Upper lobe of left lung (tissue), 6 donors: ENCODE measurements at regions not wholly inside any gene's neighbourhood (a gene's known extent, or its start where the extent isn't known, plus 50 kb on each side); places are given as distances from the start of the nearest gene placed in this dataset.
A peak's percentile ranks its signal among the peaks of the same experiment; 100 is the strongest.

ENCODE experiments used
- ATAC-seq, 2 donors: fragments of 200-7000 bp; cut with Tn5 transposase; one replicate each; pipeline ENCODE4 v1.9.1; 2022; ENCODE audit warnings: mild to moderate bottlenecking in 2 of 2, moderate library complexity in 2 of 2; ENCODE audit not compliant: low FRiP score in 2 of 2
- DNase-seq, 2 donors: peaks; one replicate each; pipeline ENCODE4 v3.0.0-alpha.2; 2019 to 2020
- H3K27ac ChIP-seq, 4 donors: fragments of 200-600 bp; sonication (generic); one replicate each; pipeline ENCODE4 v1.5.1; 2016 to 2019
- H3K27me3 ChIP-seq, 4 donors: fragments of 200-600 bp; sonication (generic); one replicate each; pipeline ENCODE4 v1.5.1; 2017 to 2019
- H3K36me3 ChIP-seq, 4 donors: fragments of 200-600 bp; sonication (generic); one replicate each; pipeline ENCODE4 v1.5.1; 2016 to 2019
- H3K4me1 ChIP-seq, 4 donors: fragments of 200-600 bp; sonication (generic); one replicate each; pipeline ENCODE4 v1.5.1; 2018 to 2019
- H3K4me3 ChIP-seq, 4 donors: fragments of 200-600 bp; sonication (generic); one replicate each; pipeline ENCODE4 v1.5.1; 2017 to 2019; ENCODE audit warnings: mild to moderate bottlenecking in 2 of 4, moderate library complexity in 1 of 4
- H3K9me3 ChIP-seq, 4 donors: fragments of 200-600 bp; sonication (generic); one replicate each; pipeline ENCODE4 v1.5.1; 2018 to 2019
- EP300 ChIP-seq, 4 donors: sonication (generic); formaldehyde crosslinking; IDR thresholded peaks; one replicate each; pipeline ENCODE4 v1.5.1; 2017; ENCODE audit warnings: antibody characterized with exemption in 4 of 4, control low read depth in 2 of 4
- POLR2A ChIP-seq, 4 donors: fragments of 450-650 bp; IDR thresholded peaks; one replicate each; pipeline ENCODE4 v1.5.1; 2016 to 2017; ENCODE audit warnings: antibody characterized with exemption in 4 of 4, mild to moderate bottlenecking in 2 of 4
- POLR2AphosphoS5 ChIP-seq, 2 donors: sonication (generic); formaldehyde crosslinking; IDR thresholded peaks; one replicate each; pipeline ENCODE4 v1.5.1; 2017; ENCODE audit warnings: antibody characterized with exemption in 2 of 2
- WGBS, 2 donors: methylation state at CpG; one replicate each; pipeline ENCODE4 v1.1.5; 2017 to 2018; 5-methylcytosine and 5-hydroxymethylcytosine counted together
- TF ChIP-seq, protein P1 (sequence below), 6 experiments: fragments of 450-650 bp in 4 of 6; fragments of 200-600 bp in 2 of 6; sonication (generic) in 2 of 6; IDR thresholded peaks; one replicate each; pipeline ENCODE4 v1.5.1; 2016 to 2019; ENCODE audit warnings: antibody characterized with exemption in 6 of 6
- donor health status: DM: no; HTN: no; CAD: no; lungs with moderate emphysema.
- donor health status: DM: no; HTN: yes; CAD: no; lungs with severe emphysema.

DNA sequence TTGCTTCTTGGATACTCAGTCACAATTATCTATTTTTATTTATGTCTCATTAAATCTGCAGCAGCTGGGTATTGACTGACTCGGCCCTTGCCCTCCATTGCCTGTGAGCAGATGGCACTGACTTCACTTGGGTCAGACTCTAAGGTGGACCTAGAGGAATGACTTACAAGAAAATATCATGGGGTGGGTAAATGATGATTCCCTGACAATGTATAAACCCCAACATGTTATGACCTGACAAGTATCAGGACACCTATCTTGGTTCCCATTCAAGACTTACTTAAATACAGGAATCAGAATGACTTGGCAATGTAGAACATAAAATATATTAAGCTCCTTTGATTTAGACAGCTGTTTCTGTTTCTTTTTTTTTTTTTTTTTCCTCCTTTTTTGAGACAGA, 953.5 kb downstream of the CDH11 start:
- no peak for TF ChIP-seq POLR2A (IDR thresholded peaks at IDR 0.05)
- TF ChIP-seq, protein P1, sequence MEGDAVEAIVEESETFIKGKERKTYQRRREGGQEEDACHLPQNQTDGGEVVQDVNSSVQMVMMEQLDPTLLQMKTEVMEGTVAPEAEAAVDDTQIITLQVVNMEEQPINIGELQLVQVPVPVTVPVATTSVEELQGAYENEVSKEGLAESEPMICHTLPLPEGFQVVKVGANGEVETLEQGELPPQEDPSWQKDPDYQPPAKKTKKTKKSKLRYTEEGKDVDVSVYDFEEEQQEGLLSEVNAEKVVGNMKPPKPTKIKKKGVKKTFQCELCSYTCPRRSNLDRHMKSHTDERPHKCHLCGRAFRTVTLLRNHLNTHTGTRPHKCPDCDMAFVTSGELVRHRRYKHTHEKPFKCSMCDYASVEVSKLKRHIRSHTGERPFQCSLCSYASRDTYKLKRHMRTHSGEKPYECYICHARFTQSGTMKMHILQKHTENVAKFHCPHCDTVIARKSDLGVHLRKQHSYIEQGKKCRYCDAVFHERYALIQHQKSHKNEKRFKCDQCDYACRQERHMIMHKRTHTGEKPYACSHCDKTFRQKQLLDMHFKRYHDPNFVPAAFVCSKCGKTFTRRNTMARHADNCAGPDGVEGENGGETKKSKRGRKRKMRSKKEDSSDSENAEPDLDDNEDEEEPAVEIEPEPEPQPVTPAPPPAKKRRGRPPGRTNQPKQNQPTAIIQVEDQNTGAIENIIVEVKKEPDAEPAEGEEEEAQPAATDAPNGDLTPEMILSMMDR (IDR thresholded peaks at IDR 0.05) = no peak
- TF ChIP-seq POLR2AphosphoS5 (IDR thresholded peaks at IDR 0.05) = no peak
- TF ChIP-seq EP300 (IDR thresholded peaks at IDR 0.05) = no peak
- H3K36me3 ChIP-seq = no peaks in the 10 kb centered on the region
- DNase-seq (no peak), ATAC-seq (no peak)
- H3K4me3 ChIP-seq = no peak overlapping the region
- H3K27ac ChIP-seq = no peak overlapping the region
- H3K4me1 ChIP-seq = no peaks in the 10 kb centered on the region
- WGBS, 2 donors = 75 to 81% methylated on average over 1 of the region's 1 CpG
- no peaks in the 10 kb centered on the region for H3K27me3 ChIP-seq
- H3K9me3 ChIP-seq = no peaks in the 10 kb centered on the region

DNA sequence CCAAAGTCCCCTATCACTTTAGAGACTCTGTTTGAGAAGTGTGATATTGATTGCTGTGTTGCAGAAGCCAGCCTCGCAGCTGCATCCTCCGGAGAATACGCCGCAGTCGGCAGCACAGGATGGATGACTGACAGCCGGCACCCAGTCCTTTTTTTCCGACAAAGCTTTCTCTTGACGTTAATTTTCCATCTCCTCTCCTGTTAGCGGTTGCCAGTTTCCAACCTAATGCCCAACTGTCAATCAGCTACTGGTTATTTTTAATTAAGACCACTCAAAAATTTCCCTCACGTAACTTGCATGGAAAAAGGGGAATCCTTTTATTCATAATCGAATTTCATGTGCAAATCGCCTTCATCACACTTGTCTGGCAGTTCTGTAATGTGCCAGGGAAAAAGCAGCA, 953.9 kb downstream of the CDH11 start:
- no peaks in the 10 kb centered on the region for H3K36me3 ChIP-seq
- no peak overlapping the region for H3K4me3 ChIP-seq
- TF ChIP-seq POLR2AphosphoS5 (IDR thresholded peaks at IDR 0.05) (no peak), EP300 (IDR thresholded peaks at IDR 0.05) (no peak), POLR2A (IDR thresholded peaks at IDR 0.05) (no peak)
- TF ChIP-seq, protein P1 (IDR thresholded peaks at IDR 0.05) = no peak
- peak in 1 of 2 donors; percentile 20 for DNase-seq
- H3K4me1 ChIP-seq = no peaks in the 10 kb centered on the region
- WGBS, 2 donors = 78% methylated on average over 12 of the region's 12 CpGs
- no peaks in the 10 kb centered on the region for H3K9me3 ChIP-seq
- H3K27me3 ChIP-seq = no peaks in the 10 kb centered on the region
- H3K27ac ChIP-seq = no peak overlapping the region
- ATAC-seq = no peak

DNA sequence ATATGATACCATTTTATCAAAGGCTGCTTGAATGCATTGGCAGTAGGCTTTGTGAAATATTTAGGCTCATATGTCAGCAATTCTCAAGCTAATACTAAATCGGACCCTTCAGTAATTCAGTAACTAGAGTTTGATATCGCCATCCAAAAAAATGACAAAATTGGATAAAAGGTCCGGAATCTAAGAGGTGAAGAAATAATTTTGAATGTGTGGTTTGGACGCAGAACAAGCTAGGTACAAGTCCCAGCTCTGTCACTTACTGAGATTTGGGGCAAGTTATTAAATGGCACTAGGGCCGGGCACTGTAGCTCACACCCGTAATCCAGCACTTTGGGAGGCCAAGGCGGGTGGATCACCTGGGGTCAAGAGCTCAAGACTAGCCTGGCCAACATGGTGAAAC, 956.5 kb downstream of the CDH11 start:
- Histone ChIP-seq H3K4me1 (no peaks in the 10 kb centered on the region), H3K27me3 (no peaks in the 10 kb centered on the region), H3K4me3 (no peak overlapping the region), H3K27ac (no peak overlapping the region), H3K9me3 (no peaks in the 10 kb centered on the region), H3K36me3 (no peaks in the 10 kb centered on the region)
- ATAC-seq = no peak
- TF ChIP-seq EP300 (IDR thresholded peaks at IDR 0.05) = no peak
- TF ChIP-seq, protein P1 (IDR thresholded peaks at IDR 0.05) = no peak
- no peak for TF ChIP-seq POLR2AphosphoS5 (IDR thresholded peaks at IDR 0.05)
- TF ChIP-seq POLR2A (IDR thresholded peaks at IDR 0.05) = no peak
- DNase-seq = no peak
- 90 to 91% methylated on average over 7 of the region's 7 CpGs for WGBS, 2 donors

DNA sequence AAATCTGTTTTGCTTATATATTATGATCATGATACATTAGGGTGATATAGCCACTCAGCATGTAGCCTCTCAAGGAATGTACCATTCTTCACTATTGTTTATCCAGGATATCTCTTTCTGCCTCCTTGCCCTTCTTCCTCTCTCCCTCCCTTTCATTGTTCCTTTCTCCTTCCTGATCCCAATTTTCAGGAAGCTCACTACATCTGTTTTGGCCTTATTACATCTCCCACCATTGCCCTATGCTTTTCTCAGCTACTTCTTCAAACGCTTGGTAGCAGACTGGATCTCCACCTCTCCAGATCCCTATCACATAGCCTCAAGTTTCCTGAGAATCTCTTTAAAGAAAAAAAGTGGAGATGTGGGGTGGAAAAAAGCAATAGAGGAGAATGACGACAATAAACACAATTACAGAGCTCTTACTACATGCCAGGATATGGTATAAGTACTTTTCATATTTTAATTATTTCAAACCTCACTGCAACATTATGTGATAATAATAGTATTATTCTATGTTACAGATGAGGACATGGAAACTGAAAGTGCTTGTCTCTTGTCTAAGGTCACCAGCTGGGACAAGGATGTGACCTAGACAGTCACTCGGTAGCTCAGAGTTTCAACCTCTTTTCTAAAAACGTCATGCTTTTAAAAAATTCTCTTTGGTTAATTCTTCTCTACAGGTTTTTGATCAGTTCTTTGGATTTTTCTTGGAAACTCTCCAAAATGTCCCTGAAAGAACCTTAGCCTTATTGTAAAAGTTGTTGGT, 959.1 kb downstream of the CDH11 start:
- Histone ChIP-seq H3K36me3 (no peaks in the 10 kb centered on the region), H3K4me3 (no peak overlapping the region), H3K27ac (no peak overlapping the region), H3K4me1 (no peaks in the 10 kb centered on the region), H3K9me3 (no peaks in the 10 kb centered on the region), H3K27me3 (no peaks in the 10 kb centered on the region)
- ATAC-seq (no peak), DNase-seq (no peak)
- TF ChIP-seq EP300 (IDR thresholded peaks at IDR 0.05) (no peak), POLR2AphosphoS5 (IDR thresholded peaks at IDR 0.05) (no peak), POLR2A (IDR thresholded peaks at IDR 0.05) (no peak)
- TF ChIP-seq, protein P1 (IDR thresholded peaks at IDR 0.05) = no peak
- WGBS, 2 donors = 60 to 64% methylated on average over 4 of the region's 4 CpGs

DNA sequence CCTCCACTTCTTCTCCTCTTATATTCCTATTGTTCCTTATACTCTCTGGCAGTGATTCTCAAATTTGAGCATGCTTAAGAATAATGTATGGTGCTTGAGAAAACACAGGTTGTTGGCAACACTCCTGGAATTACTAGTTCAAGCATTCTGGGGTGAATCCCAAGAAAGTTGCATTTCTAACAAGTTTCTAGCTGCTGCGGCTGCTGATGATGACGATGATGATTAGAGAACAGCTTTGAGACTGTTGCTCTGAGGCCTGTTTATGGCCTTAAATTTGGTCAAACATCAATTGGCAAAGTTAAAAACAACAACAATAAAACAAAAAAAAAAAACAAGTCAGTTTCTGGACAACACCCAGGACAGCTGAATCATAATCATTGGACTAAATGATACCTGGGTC, 961.9 kb downstream of the CDH11 start:
- 72 to 85% methylated on average over 2 of the region's 2 CpGs for WGBS, 2 donors
- H3K4me3 ChIP-seq = no peak overlapping the region
- DNase-seq (no peak), ATAC-seq (no peak)
- no peaks in the 10 kb centered on the region for H3K27me3 ChIP-seq
- H3K36me3 ChIP-seq = no peaks in the 10 kb centered on the region
- no peak overlapping the region for H3K27ac ChIP-seq
- no peaks in the 10 kb centered on the region for H3K4me1 ChIP-seq
- TF ChIP-seq POLR2A (IDR thresholded peaks at IDR 0.05) (no peak), POLR2AphosphoS5 (IDR thresholded peaks at IDR 0.05) (no peak), EP300 (IDR thresholded peaks at IDR 0.05) (no peak)
- TF ChIP-seq, protein P1 (IDR thresholded peaks at IDR 0.05) = no peak
- no peaks in the 10 kb centered on the region for H3K9me3 ChIP-seq
